ENCODE measurements at regions not wholly inside any gene's neighbourhood (a gene's known extent, or its start where the extent isn't known, plus 50 kb on each side); places are given as distances from the start of the nearest gene placed in this dataset.

GRCh38 chr3:30495172-30496065, 111.0 kb upstream of the TGFBR2 start:
- H4K91ac ChIP-seq (replicated peaks; ENCODE audit: insufficient read length, low read length), result no peak overlapping the region
- H3K27ac ChIP-seq (ENCODE audit: low read depth, low read length), result no peak overlapping the region
- no peak overlapping the region for H2AK5ac ChIP-seq (ENCODE audit: low read depth, low read length)
- H3K56ac ChIP-seq (replicated peaks; ENCODE audit: insufficient read length, low read depth, low read length), result no peak overlapping the region
- H2AFZ ChIP-seq (ENCODE audit: low read length), result no peak overlapping the region
- H3K79me1 ChIP-seq (ENCODE audit: low read depth, low read length), result no peaks in the 10 kb centered on the region
- no peaks in the 10 kb centered on the region for H3K9me3 ChIP-seq (ENCODE audit: insufficient read depth in 2 of 2, low read depth in 1 of 2, low read length in 1 of 2)
- H3K4ac ChIP-seq (replicated peaks; ENCODE audit: insufficient read length, low read depth, low read length), result no peak overlapping the region
- H3K23me2 ChIP-seq (ENCODE audit: low read depth, low read length), result no peaks in the 10 kb centered on the region
- no peaks in the 10 kb centered on the region for H3K27me3 ChIP-seq (replicated peaks in 1 of 4; ENCODE audit: control insufficient read depth in 3 of 4, extremely low read depth in 1 of 4, insufficient read depth in 3 of 4, low read length in 3 of 4)
- H3K4me3 ChIP-seq (ENCODE audit: extremely low read depth in 1 of 4, insufficient read depth in 2 of 4, low read depth in 3 of 4, low read length in 4 of 4), result no peak overlapping the region
- no peak for TF ChIP-seq CHD1 (IDR thresholded peaks at IDR 0.05; ENCODE audit: low read depth, low read length)
- TF ChIP-seq BRCA1 (IDR thresholded peaks at IDR 0.05; ENCODE audit: low read depth, low read length), result no peak
- no peak for TF ChIP-seq NANOG (IDR thresholded peaks at IDR 0.05; ENCODE audit: insufficient read depth, low read depth, low read length, poor library complexity, severe bottlenecking)
- no peak for TF ChIP-seq RAD21 (IDR thresholded peaks at IDR 0.05 in 1 of 2, conservative IDR thresholded peaks at IDR 0.05 in 1 of 2; ENCODE audit: low read depth in 2 of 2, low read length in 2 of 2)
- TF ChIP-seq GTF2F1 (IDR thresholded peaks at IDR 0.05; ENCODE audit: borderline replicate concordance, low read depth, low read length), result no peak
- no peaks in the 10 kb centered on the region for H3K36me3 ChIP-seq (ENCODE audit: control insufficient read depth in 2 of 4, insufficient read depth in 4 of 4, low read length in 3 of 4)
- H3K23ac ChIP-seq (ENCODE audit: insufficient read length), result no peak overlapping the region
- H2BK5ac ChIP-seq (ENCODE audit: low read depth, low read length), result no peak overlapping the region
- H4K5ac ChIP-seq (ENCODE audit: insufficient read length, low read depth, low read length), result no peak overlapping the region
- ChIA-PET CTCF (ENCODE audit: partially characterized antibody) (no interaction called here), POLR2A (ENCODE audit: partially characterized antibody) (no interaction called here)
- H3K4me2 ChIP-seq (ENCODE audit: insufficient read depth in 1 of 2, low read depth in 2 of 2, low read length in 2 of 2), result no peak overlapping the region
- H3K14ac ChIP-seq (ENCODE audit: insufficient read length), result no peak overlapping the region
- H2BK15ac ChIP-seq (ENCODE audit: low read length), result no peak overlapping the region
- 85% methylated on average over 6 of the region's 6 CpGs; no CpG with 5 or more reads in 1 of the 2 experiments for WGBS, 2 experiments (ENCODE audit: extremely low coverage in 1 of 2, insufficient coverage in 1 of 2, insufficient read length in 1 of 2, insufficient replicate concordance in 2 of 2, low coverage in 1 of 2, low lambda C conversion rate in 2 of 2, missing lambda C conversion rate in 1 of 2)
- FAIRE-seq, result no peak
- H3K18ac ChIP-seq (ENCODE audit: extremely low read depth, low read length), result no peak overlapping the region
- H4K20me1 ChIP-seq (replicated peaks in 1 of 2; ENCODE audit: control insufficient read depth in 1 of 2, insufficient read depth in 2 of 2, low read length in 2 of 2), result no peaks in the 10 kb centered on the region
- H2BK12ac ChIP-seq (ENCODE audit: low read depth, low read length), result no peak overlapping the region
- H4K8ac ChIP-seq (ENCODE audit: extremely low read depth, insufficient read depth, low read length), result no peak overlapping the region
- peaks cover 0 to 5% (median 0%) of the 10 kb centered on the region in 4 experiments; a peak in 1 of 7 replicates for H3K4me1 ChIP-seq (replicated peaks in 1 of 4; ENCODE audit: control insufficient read depth in 3 of 4, insufficient read depth in 4 of 4, low read length in 3 of 4)
- H3K79me2 ChIP-seq (ENCODE audit: control insufficient read depth in 1 of 2, insufficient read depth in 2 of 2, low read length in 2 of 2), result no peaks in the 10 kb centered on the region
- no peak overlapping the region for H3K9ac ChIP-seq (replicated peaks in 1 of 4; ENCODE audit: extremely low read depth in 1 of 4, low read depth in 3 of 4, low read length in 3 of 4)
- H2BK20ac ChIP-seq (ENCODE audit: low read length), result no peak overlapping the region
- H2BK120ac ChIP-seq (replicated peaks; ENCODE audit: low read depth, low read length), result no peak overlapping the region
- no peak for DNase-seq (ENCODE audit: low read depth in 1 of 2, low spot score in 2 of 2)
